Lower lobe of right lung (tissue), 2 donors: ENCODE measurements at regions not wholly inside any gene's neighbourhood (a gene's known extent, or its start where the extent isn't known, plus 50 kb on each side); places are given as distances from the start of the nearest gene placed in this dataset.

Experiments used
- ATAC-seq, 2 donors: fragments of 200-7000 bp; cut with Tn5 transposase; one replicate each; pipeline ENCODE4 v1.9.1; 2020 to 2022; ENCODE audit warnings: mild to moderate bottlenecking in 2 of 2, moderate library complexity in 2 of 2
- DNase-seq: peaks from one replicate; pipeline ENCODE4 v3.0.0-alpha.2; 2020
- H3K27ac ChIP-seq: fragments of 200-600 bp; one replicate; pipeline ENCODE4 v1.8.0; 2022
- H3K27me3 ChIP-seq: fragments of 200-600 bp; one replicate; pipeline ENCODE4 v1.8.0; 2022; ENCODE audit warnings: low read depth
- H3K36me3 ChIP-seq: fragments of 200-600 bp; one replicate; pipeline ENCODE4 v1.8.0; 2022; ENCODE audit warnings: mild to moderate bottlenecking
- H3K4me1 ChIP-seq: fragments of 200-600 bp; one replicate; pipeline ENCODE4 v1.8.0; 2022
- H3K4me3 ChIP-seq: fragments of 200-600 bp; one replicate; pipeline ENCODE4 v1.8.0; 2022; ENCODE audit warnings: mild to moderate bottlenecking
- H3K9me3 ChIP-seq: fragments of 200-600 bp; one replicate; pipeline ENCODE4 v1.8.0; 2022
- CTCF ChIP-seq: fragments of 200-600 bp; IDR thresholded peaks from one replicate; pipeline ENCODE4 v1.8.0; 2022; ENCODE audit warnings: antibody characterized with exemption, mild to moderate bottlenecking
- intact Hi-C: fragments of 100-400 bp; cut with DNase I; formaldehyde crosslinking; loops from one replicate; pipeline ENCODE4 v1.11.0; 2022
- donor health status: DM: no; HTN: yes; CAD: no; lungs with severe emphysema.

GRCh38 chr6:55651015-55651414, 72.0 kb upstream of the HMGCLL1 start:
- no peaks in the 10 kb centered on the region for H3K4me1 ChIP-seq
- no peaks in the 10 kb centered on the region for H3K27me3 ChIP-seq
- no peak overlapping the region for H3K27ac ChIP-seq
- H3K9me3 ChIP-seq = no peaks in the 10 kb centered on the region
- H3K4me3 ChIP-seq = no peak overlapping the region
- no peaks in the 10 kb centered on the region for H3K36me3 ChIP-seq
- TF ChIP-seq CTCF = no peak
- DNase-seq (no peak), ATAC-seq (no peak)
- intact Hi-C loops = no loop called here

GRCh38 chr6:55643861-55644260, 64.9 kb upstream of the HMGCLL1 start:
- no peak for DNase-seq
- Histone ChIP-seq H3K4me3 (no peak overlapping the region), H3K4me1 (no peaks in the 10 kb centered on the region), H3K27me3 (no peaks in the 10 kb centered on the region), H3K27ac (no peak overlapping the region), H3K9me3 (peaks cover 7% of the 10 kb centered on the region), H3K36me3 (no peaks in the 10 kb centered on the region)
- no peak for TF ChIP-seq CTCF
- intact Hi-C loops = no loop called here
- no peak for ATAC-seq

- ATAC-seq (no peak), DNase-seq (no peak)
- Histone ChIP-seq H3K4me1 (no peaks in the 10 kb centered on the region), H3K4me3 (no peak overlapping the region), H3K36me3 (no peaks in the 10 kb centered on the region), H3K27me3 (no peaks in the 10 kb centered on the region), H3K27ac (no peak overlapping the region), H3K9me3 (peaks cover 7% of the 10 kb centered on the region)
- intact Hi-C loops = no loop called here
- TF ChIP-seq CTCF = no peak
These were observed 63.4 kb upstream of the HMGCLL1 start for GRCh38 chr6:55642366-55642765.

- intact Hi-C loops = no loop called here
- no peak for TF ChIP-seq CTCF
- no peak for DNase-seq
- ATAC-seq = no peak
- Histone ChIP-seq H3K27me3 (no peaks in the 10 kb centered on the region), H3K4me1 (no peaks in the 10 kb centered on the region), H3K36me3 (no peaks in the 10 kb centered on the region), H3K27ac (no peak overlapping the region), H3K4me3 (no peak overlapping the region), H3K9me3 (no peaks in the 10 kb centered on the region)
These were observed 57.6 kb upstream of the HMGCLL1 start for GRCh38 chr6:55636406-55637102.

- Histone ChIP-seq H3K27ac (no peak overlapping the region), H3K4me1 (no peaks in the 10 kb centered on the region), H3K4me3 (no peak overlapping the region), H3K36me3 (no peaks in the 10 kb centered on the region), H3K9me3 (peaks cover 5% of the 10 kb centered on the region), H3K27me3 (no peaks in the 10 kb centered on the region)
- intact Hi-C loops = no loop called here
- TF ChIP-seq CTCF = no peak
- DNase-seq (no peak), ATAC-seq (no peak)
These were observed 54.5 kb upstream of the HMGCLL1 start for GRCh38 chr6:55633471-55633870.
